ENCODE measurements at regions not wholly inside any gene's neighbourhood (a gene's known extent, or its start where the extent isn't known, plus 50 kb on each side); places are given as distances from the start of the nearest gene placed in this dataset.
"Not testable (repeated sequence)": the region's sequence is repeated elsewhere in the genome, so short reads cannot be mapped to it uniquely, and the experiment has no call there.

DNA sequence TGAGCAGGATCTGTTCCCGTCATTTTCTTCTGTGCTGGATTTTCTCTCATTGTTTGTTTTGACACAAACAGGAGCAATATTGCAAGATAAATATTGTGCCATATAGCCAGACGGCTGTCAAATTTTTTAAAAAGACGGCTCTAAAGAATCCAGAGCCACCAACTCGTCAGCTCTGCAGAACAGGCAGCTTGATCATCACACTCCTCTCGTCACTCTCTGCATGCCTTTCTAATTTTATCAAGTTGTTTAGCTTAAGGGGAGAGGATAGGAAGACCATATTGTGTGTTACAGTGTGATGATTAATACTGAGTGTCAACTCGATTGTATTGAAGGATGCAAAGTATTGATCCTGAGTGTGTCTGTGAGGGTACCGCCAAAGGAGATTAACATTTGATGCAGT is 562.8 kb downstream of the GALC start:
- no peak for DNase-seq (ENCODE audit: low read depth)

DNA sequence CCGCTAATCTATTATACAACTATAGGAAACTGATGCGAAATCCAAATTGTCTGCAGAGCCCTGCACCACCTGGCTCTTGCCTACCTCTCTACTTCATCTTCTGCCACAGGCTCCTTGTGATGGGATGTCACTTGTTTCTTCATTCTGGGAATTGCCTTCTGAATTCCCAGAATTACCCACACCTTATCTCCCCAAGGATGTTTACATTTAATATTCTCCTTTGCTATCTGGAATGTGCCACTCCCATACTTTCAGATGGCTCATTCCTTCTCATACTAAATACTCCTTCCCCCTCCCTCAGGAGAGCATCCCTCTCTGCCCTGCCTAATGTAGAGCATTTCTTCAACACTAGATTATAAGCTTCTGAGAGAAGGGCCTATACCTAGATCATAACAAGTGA is 573.1 kb downstream of the GALC start:
- DNase-seq (ENCODE audit: low read depth), result no peak

DNA sequence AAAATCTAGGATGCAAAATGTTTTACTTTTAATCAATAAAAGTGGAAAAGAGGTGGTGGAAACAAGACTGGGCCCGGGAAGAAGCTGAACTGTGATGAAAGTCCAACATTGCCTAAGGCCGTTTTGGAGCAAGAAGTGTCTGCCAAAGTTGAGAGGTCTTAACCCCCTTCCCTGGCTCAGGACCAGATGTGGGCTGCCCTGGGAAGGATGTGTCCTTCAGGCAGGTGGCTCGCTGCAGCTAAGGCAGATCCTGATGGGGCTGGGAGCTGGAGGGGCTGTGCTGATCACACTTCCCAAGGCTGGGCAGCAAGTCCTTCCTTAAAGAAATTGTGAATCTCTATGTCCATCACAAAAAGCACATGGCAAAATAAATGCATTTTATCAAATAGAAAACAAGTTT is 581.6 kb downstream of the GALC start:
- no peak for DNase-seq (ENCODE audit: low read depth)

DNA sequence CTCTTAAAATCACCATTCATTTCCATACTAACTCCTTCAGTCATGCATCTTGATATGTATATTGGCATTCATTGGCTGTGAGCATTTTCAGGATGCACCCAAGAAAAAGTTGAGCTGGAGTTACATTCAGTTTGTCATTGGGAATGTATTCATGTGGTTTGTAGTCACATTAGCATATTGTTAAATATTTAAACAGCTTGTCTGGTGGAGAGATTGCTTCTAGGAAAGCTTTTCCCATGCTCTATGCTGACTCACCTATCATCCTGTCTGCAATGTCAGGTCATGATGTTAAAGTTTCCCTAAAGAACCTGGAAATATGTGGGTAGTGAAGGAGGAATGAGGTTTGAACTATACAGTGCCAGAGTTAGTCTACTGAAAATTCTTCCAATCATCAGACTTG is 583.6 kb downstream of the GALC start:
- DNase-seq (ENCODE audit: low read depth), result no peak

DNA sequence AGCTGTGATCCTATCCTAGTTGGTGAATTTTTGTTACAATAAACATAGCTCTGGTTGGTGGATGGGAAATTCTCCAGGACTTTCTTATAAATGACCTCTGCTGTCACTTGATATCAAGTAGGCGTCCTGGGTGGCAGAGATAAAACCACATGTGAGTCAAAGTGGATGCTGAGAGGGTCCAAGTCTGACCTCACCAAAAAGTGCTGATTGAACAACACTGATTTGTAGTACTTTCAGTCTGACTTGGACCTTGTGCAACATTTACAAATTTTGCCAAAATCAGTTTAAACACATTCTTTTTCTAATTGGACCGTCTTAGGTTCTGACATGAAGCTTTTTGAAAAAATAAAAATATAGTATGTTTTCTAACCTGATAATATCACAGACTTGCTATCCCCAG is 585.6 kb downstream of the GALC start:
- no peak for DNase-seq (ENCODE audit: low read depth)

DNA sequence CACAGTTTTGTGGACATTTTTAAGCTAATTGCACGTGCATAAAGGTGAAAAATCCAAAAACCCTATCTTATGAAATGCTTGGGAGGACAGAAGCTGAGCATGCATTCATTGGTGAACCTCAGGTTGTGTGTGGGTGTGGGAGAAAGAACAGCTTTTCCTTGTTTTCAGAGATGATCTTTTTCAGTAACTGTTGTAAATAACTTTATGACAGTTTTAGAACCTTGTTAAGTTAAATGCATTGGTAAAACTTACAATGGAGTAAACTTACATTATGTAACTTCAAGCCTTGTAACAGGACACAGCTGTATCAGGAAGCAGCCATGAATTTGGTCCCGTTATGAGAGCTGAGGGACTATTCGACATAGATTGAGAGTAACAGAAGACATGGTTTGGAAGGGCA is 587.4 kb downstream of the GALC start:
- DNase-seq (ENCODE audit: low read depth), result no peak

DNA sequence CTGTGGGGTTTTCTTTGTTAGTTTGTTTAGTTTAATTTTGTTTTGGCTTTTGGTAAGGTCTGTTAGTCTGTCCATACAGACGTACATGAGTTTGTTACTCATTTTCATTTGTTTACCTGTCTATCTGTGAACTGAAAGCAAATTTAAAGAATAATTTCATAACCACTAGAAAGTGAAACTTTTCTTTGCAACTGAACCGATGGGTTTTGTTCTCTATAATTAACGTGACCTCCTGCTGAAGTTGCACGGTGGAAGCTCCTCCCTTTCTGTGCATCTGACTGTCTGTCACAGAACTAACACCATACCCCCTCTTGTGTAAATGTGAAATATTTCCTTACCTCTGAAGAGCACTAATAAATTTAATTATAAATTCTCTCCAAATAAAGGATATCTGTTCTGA is 595.5 kb downstream of the GALC start:
- no peak for DNase-seq (ENCODE audit: low read depth)

DNA sequence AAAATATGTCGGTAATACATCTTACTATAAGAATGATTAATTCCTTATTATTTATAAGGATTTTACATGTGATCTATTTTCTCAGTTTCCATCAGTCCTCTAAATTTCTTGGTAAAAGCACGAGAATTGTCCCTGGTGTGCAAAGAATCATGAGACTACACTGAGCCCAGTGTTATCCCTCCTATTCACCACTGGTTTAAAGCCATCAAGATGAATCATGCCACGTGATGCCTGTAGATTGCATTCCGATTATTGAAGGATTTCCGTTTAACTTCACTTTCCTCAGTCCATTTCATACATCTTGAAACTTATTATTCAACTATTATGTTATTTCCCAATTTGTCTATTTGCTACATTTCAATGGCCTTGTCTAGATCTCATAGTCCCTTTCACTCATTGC is 601.9 kb downstream of the GALC start:
- DNase-seq (ENCODE audit: low read depth), result no peak

DNA sequence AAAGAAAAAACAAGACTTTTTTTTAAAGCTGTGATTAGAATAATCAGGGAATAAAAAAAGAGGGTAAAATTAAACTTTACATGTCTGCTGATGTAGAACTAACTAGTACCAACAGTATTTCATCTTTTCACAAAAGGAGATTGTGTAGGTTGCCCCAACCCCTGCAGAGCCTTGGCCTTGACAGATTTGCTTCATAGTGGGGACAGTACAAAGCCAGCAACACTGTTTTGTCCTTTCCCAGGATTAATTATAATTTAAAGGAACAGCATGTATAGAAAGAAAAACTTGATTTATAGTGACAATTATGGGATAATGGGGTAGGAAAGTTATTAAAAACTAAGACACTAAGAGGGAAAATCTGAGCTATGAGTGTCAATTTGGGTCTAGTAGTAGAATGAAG is 604.0 kb downstream of the GALC start:
- DNase-seq (ENCODE audit: low read depth), result no peak

DNA sequence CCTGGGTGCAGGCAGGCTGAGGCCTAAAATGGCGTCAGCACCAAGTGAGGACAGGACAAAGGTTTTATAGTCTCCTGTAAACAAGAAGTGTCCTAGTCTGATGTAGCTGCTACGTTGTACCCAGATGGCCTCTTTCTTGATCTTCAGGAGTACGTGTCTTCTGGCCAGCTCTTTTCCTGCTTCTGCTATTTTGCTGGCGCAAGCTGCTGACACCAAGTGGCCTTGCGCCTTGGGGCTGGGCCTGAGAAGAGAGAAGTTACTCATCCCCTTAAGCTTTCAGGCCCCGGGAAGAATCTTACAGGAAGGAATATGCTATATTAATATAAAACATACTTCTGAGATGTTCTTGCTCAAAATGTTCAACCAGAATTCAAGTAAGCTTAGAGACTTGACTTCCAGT is 605.2 kb downstream of the GALC start:
- DNase-seq (ENCODE audit: low read depth), result no peak

DNA sequence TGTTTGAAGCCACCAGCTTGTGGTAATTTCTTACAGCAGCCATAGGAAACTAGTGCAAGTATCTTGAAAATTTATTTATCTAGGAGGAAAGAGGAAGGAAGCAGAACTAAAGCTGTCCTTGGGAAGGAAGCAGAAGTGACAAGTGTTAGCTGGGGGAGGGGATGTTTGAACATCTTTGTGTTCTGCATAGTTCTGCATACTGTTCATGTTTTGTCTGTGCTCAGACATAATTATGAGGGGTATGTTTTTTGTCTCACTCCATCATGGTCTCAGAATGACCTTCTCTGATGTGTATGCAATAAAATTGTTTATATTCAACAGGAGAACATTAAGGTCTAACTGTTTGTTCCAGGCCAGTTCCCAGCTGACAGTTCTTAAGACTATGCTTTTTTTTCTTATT is 606.5 kb downstream of the GALC start:
- DNase-seq (ENCODE audit: low read depth), result no peak

DNA sequence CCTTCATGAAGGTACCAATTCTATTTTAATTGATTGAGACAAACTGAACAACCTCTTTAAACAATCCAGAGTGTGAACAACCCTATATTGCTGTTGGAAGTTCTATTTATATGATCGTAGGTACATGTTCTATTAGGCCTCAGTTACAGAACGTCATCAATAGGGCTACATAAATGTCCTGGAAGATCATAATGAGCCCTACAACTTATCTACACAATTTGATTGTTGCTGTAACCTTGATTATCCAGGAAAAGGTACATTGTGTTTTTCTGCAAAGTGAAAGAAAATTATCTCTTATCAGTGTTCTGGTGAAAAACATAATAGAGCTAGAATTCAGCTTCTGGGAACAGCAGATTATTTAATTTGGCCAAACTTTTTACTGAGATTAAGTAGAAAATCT is 612.9 kb downstream of the GALC start:
- no peak for DNase-seq (ENCODE audit: low read depth)

DNA sequence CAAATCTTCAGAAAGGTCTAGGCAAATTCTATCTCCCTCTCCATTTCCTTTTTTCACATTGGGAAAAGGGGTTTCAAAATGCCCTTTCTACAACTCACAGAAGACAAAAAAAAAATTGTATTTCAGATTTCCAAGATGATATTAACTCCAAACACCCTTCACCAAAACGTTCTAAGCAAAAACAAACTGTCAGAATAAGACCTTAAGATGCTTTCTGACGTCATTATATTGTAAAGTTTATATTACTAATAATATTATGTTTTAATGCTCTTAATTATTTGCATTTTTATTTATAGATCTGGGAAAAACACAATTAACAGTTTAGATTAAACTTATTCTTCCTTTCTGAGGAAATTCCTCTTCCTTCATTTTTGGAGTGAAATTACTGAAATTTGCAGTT is 624.2 kb downstream of the GALC start:
- no peak for DNase-seq (ENCODE audit: low read depth)

DNA sequence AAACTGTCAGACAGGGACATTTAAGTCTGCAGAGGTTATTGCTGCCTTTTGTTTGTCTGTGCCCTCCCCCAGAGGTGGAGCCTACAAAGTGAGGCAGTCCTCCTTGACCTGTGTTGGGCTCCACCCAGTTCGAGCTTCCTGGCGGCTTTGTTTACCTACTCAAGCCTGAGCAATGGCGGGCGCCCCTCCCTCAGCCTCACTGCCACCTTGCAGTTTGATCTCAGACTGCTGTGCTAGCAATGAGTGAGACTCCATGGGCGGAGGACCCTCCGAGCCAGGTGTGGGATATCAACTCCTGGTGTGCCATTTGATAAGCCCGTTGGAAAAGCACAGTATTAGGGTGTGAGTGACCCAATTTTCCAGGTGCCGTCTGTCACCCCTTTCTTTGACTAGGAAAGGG is 632.7 kb downstream of the GALC start:
- DNase-seq (ENCODE audit: low read depth), result not testable (repeated sequence)

DNA sequence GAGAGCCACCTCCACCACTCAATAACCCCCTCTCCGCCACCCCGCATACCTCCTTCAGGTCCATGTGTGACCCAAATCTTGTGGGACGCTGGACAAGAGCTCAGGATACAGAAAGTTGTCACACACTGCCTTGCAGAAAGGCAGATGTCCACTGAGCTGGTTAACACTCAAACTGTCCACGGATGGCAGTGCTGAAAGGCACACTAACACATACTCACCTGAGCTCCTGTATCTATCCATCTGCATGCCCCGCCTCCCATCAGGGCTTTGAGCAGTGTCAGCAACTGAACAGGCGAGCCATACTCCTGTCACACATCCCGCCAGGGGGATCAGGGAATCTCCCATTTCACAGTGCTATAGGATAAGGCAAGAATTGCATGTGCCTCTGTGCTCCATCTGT is 642.0 kb downstream of the GALC start:
- no peak for DNase-seq (ENCODE audit: low read depth)

DNA sequence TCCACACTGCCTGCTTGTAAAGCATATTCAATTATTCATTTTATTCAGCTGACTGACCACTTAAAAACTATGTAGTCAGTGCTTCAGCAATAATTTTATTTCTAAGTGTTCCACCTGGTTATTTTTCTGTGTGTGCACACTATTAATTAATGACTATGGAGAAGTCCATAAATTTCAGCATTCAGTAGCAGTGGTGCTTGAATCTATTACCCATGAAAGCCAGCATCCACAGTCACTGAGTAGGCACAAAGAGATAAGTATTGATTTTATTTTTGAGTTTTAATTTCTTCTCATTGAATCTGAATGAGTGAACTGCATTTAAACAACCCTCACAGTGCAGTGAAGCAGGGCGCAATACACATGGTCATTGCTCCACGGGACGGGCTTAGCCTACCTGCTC is 643.1 kb downstream of the GALC start:
- no peak for DNase-seq (ENCODE audit: low read depth)

DNA sequence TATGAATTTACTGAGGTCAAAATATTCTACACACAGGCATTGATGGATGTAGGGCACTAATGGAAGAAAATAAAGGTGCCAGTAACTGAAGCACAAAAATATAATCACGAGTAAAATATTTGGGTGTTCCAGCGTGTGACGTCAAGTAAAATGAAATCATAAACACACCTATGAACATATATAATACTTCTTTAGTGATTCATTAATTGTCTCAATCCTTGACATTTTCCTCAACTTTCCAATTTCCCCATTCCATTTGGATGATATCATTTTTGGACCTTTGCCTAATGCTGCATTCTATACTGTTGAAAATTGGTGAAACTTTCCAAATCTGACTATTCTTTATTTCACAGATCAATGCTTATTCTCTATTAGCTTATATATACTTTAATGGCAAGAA is 649.3 kb downstream of the GALC start:
- DNase-seq (ENCODE audit: low read depth), result no peak

DNA sequence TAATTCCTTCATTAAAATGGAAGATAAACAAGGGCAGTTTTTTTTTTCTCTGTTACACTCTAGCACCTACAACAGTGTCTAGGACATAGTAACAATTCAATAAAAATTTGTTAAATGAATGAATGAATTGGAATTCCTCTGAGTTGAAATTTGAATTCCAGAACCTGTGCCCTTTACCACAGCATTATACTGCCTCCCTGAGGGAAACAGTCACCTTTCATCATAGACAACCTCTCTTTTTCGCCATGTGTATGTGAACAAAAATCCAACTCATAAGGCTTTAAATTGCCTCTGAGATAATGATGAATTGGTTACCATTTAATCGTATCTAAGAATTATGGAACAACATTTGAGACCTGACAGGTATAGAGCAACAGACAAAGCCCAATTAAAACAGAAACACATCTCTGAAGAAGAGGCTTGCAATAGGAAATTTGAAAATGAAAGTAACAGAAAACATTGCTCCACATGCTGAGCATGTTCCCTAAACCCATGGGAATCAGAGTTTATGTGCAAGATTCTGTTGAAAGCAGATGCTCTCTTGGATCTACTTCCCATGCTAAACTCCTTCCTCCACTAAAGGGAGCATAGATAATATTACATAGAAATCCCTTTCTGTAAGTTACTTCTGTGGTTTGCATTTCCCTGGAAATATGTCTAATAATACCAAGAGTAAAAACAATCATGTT is 657.8 kb downstream of the GALC start:
- no peak for DNase-seq (ENCODE audit: low read depth)

DNA sequence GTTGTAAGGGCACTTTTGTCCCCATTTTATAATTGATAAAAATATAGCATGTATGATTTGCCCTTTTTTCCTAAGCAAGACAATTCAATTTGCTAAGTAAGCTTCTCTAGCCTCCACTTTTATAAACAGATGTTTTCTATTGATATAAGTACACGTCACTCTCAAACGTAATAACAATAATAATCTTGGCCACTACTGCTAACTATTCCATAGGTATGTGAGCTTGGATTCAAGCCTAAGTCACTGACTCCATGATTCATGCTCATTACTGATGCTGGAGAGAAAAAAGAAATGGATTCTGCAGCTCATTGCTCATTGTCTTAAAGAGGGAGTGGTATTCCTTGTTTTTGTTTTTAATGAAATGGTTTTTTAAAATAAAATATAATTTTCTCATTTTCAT is 661.0 kb downstream of the GALC start:
- DNase-seq (ENCODE audit: low read depth), result no peak

DNA sequence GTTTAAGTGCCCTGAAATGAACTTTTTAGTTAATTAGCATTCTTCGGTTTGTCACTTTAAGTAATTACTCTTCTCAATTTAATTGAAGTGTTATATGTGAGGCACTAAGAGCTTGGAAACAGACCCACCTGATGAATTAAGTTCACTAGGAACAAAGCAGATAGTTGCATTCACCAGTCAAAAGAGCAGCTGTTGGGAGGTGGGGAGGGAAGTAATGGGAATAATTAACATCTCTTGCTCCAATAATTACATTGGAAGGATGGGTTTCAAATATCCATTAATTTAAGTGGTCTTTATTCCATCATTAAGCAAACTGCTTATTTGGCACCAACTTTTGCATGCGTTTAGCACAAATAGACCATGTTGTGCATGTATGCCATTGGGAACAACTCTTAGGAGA is 667.2 kb downstream of the GALC start:
- DNase-seq (ENCODE audit: low read depth), result no peak

DNA sequence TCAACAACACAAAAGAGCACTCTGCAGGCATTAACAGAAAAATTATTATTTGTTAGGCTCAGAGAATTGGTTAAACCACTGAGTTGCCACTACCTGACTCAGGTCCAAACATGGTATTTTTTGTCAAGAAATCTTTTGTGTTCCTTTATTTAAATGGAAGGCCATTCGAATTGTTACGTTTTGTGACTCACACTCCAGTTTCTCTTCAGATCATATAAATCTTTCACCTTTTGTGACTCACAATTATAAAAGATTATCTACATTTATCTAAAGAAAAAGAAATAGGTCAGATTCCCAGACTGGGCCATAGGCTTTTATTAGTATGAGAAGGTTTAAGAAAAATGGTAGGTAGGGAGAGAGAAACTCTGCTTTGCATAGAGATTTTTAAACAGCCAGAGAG is 669.8 kb downstream of the GALC start:
- DNase-seq (ENCODE audit: low read depth), result no peak

DNA sequence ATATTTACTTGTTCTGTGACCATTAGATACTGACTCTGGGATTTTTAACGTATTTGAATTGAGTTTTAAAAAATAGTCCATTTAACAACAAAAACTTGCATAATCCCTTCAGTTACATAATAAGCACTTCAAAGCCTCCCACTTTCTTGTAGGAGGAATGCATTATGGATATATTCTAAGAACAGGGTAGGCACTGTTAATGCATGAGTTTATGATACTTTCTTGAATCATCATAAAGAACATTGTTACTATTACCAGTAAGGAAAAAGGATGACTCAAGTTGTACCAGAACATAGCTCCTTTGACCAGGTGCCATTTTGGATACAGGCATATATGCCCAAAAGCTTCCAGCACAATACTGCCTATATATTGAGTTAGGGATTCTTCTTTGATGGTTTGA is 671.4 kb downstream of the GALC start:
- DNase-seq (ENCODE audit: low read depth), result no peak

DNA sequence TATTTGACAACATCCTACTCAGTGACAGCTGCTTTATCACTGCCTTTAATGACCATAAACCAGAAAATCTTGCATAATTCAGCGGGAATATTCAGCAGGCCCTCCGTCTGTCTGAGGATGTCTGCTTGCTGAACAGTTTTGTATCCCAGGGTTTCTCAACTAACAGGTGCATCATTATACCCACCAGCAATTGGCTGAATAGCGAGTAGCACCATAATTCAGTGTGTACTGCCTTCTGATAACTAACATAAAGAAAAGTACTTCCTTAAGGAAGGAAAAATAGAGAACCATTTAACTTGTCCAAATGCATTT is 680.1 kb downstream of the GALC start:
- DNase-seq (ENCODE audit: low read depth), result no peak

DNA sequence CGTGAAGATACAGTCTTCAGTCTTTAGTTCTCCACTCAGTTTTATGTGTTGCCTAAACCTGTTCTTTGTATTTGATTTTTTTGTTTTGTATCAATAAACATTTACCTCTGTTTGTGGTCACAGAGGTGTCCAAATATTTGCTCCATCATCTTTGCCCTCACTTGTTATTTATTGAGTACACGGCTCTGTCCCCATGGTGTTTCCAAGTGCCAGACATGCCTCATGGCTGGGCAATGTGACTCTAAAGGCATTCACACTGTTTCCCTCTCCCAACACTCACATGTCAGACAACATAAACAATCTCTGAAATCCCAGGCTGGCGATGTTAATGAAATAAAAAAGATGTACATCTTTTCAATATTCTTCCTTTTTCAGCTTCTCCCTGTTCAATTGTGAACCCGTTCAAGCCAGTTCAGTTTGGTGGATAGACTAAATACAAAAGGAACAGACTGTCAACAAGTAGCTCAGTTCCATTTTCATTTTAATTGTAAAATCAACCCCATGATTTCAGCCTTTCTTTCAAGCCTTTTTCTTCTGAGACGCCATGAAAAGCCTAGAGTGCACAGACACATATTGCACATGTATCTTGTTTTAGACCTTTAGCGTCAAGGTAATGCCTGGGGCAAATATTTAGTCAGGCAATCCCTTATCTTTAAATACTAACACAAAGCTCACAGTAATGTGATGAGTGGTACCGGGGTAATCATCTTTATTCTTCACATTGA is 680.7 kb downstream of the GALC start:
- no peak for DNase-seq (ENCODE audit: low read depth)

All from stimulated activated CD8-positive, alpha-beta memory T cell treated with anti-CD3 and anti-CD28 coated beads, Interleukin-12 subunit alpha, Interleukin-12 subunit beta, amount 100 ng/mL, for 1 hour (primary cell).